ENCODE measurements at regions not wholly inside any gene's neighbourhood (a gene's known extent, or its start where the extent isn't known, plus 50 kb on each side); places are given as distances from the start of the nearest gene placed in this dataset.

- no peak for DNase-seq (ENCODE audit: low read depth)
Observed at GRCh38 chr15:66848686-66849392, 146.8 kb downstream of the SMAD6 start.

GRCh38 chr15:66849393-66849745 lies 147.3 kb downstream of the SMAD6 start:
- DNase-seq (ENCODE audit: low read depth): no peak

GRCh38 chr15:66849746-66850077 lies 147.7 kb downstream of the SMAD6 start:
- DNase-seq (ENCODE audit: low read depth): no peak

- no peak for DNase-seq (ENCODE audit: low read depth)
Observed at GRCh38 chr15:66850078-66850991, 148.3 kb downstream of the SMAD6 start.

GRCh38 chr15:66850996-66851310 lies 148.9 kb downstream of the SMAD6 start:
- DNase-seq (ENCODE audit: low read depth): no peak

- DNase-seq (ENCODE audit: low read depth): peak; percentile 77
Observed at GRCh38 chr15:66851311-66852063, 149.5 kb downstream of the SMAD6 start.

GRCh38 chr15:66852064-66852905 lies 150.2 kb downstream of the SMAD6 start:
- no peak for DNase-seq (ENCODE audit: low read depth)

- DNase-seq (ENCODE audit: low read depth): no peak
Observed at GRCh38 chr15:66854012-66854965, 152.3 kb downstream of the SMAD6 start.

- no peak for DNase-seq (ENCODE audit: low read depth)
Observed at GRCh38 chr15:66855041-66855440, 153.0 kb downstream of the SMAD6 start.

GRCh38 chr15:66857694-66858093 lies 155.7 kb downstream of the SMAD6 start:
- DNase-seq (ENCODE audit: low read depth): no peak

- DNase-seq (ENCODE audit: low read depth): no peak
Observed at GRCh38 chr15:66858423-66859207, 156.6 kb downstream of the SMAD6 start.

- no peak for DNase-seq (ENCODE audit: low read depth)
Observed at GRCh38 chr15:66859688-66860253, 157.7 kb downstream of the SMAD6 start.

- no peak for DNase-seq (ENCODE audit: low read depth)
Observed at GRCh38 chr15:66860844-66861243, 158.8 kb downstream of the SMAD6 start.

GRCh38 chr15:66862111-66862939 lies 160.3 kb downstream of the SMAD6 start:
- peak; percentile 48 for DNase-seq (ENCODE audit: low read depth)

GRCh38 chr15:66862940-66863335 lies 160.9 kb downstream of the SMAD6 start:
- peak; percentile 90 for DNase-seq (ENCODE audit: low read depth)

- DNase-seq (ENCODE audit: low read depth): no peak
Observed at GRCh38 chr15:66863390-66864085, 161.5 kb downstream of the SMAD6 start.

GRCh38 chr15:66864086-66864830 lies 162.2 kb downstream of the SMAD6 start:
- DNase-seq (ENCODE audit: low read depth): no peak

Data from RPMI7951 (cell line).